BJ (cell line): ENCODE measurements at regions not wholly inside any gene's neighbourhood (a gene's known extent, or its start where the extent isn't known, plus 50 kb on each side); places are given as distances from the start of the nearest gene placed in this dataset.

ENCODE experiments used
- CTCF ChIA-PET: fragments of 350-600 bp; formaldehyde crosslinking; extraction: SDS; loops from one replicate; lab custom pipeline; 2021; ENCODE audit warnings: antibody characterized with exemption, inconsistent platforms; lab: Yijun Ruan, JAX
- POLR2A ChIA-PET: fragments of 300-600 bp; sonication (Branson Sonifier 250); formaldehyde crosslinking; extraction: SDS; loops from one replicate; lab custom pipeline; 2021; ENCODE audit warnings: antibody characterized with exemption; lab: Charles Lee
- DNase-seq: peaks from one replicate; pipeline ENCODE4 v3.0.0-alpha.2; 2011; ENCODE audit warnings: low read depth
- H3K27me3 ChIP-seq: 2 replicates; pipeline ENCODE4 v1.6.0; 2011; ENCODE audit warnings: low read length; ENCODE audit not compliant: control insufficient read depth, insufficient read depth
- H3K36me3 ChIP-seq: 2 replicates; pipeline ENCODE4 v1.5.1; 2011; ENCODE audit warnings: low read length; ENCODE audit not compliant: control insufficient read depth, insufficient read depth
- H3K4me3 ChIP-seq: 2 replicates; pipeline ENCODE4 v1.5.1; 2011; ENCODE audit warnings: low read depth, mild to moderate bottlenecking, control low read depth, low read length
- CTCF ChIP-seq: IDR thresholded peaks from 2 replicates; pipeline ENCODE4 v1.5.1; 2011; ENCODE audit warnings: low read depth, mild to moderate bottlenecking, control low read depth, inconsistent platforms, low read length, moderate library complexity; ENCODE audit not compliant: insufficient read depth

GRCh38 chr1:102580806-102581205 lies 527.5 kb downstream of the COL11A1 start:
- ChIA-PET CTCF (interaction anchor here (0.9 to 1.4 kb wide), 3 partner anchors 12 to 96 kb away, joined by 3 to 4 read pairs (median 4); no protein-coding TSS in a partner anchor), POLR2A (no interaction called here)
- Histone ChIP-seq H3K4me3 (no peak overlapping the region), H3K36me3 (no peaks in the 10 kb centered on the region), H3K27me3 (no peaks in the 10 kb centered on the region)
- no peak for TF ChIP-seq CTCF
- no peak for DNase-seq

GRCh38 chr1:102578804-102579203 lies 529.5 kb downstream of the COL11A1 start:
- Histone ChIP-seq H3K4me3 (no peak overlapping the region), H3K27me3 (no peaks in the 10 kb centered on the region), H3K36me3 (no peaks in the 10 kb centered on the region)
- DNase-seq = no peak
- ChIA-PET CTCF (no interaction called here), POLR2A (no interaction called here)
- TF ChIP-seq CTCF = no peak

DNA sequence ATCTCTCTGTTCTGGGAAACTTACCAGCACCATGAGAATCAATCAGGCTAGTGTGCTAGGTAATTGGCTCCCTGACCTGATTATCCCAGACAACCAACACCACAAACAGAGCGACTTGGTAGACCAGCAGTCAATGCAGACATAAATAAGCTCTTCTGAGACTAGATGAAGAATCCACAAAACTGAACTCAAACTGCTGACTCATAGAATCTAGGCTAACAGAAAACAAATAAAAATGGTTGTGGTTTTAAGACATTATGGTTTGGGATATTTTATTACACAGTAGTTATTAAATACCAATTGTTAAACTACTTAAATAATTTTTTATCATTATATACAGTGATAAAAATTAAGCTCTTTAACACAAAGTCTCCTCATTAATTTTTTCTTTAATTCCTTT lies 535.7 kb downstream of the COL11A1 start:
- no peak for DNase-seq
- ChIA-PET CTCF (interaction anchor here (0.6 kb wide), 1 partner anchor 474 kb away, joined by 3 read pairs; no protein-coding TSS in a partner anchor), POLR2A (no interaction called here)

GRCh38 chr1:102566182-102566581 lies 542.1 kb downstream of the COL11A1 start:
- CTCF ChIA-PET = interaction anchor here (0.7 to 1.3 kb wide), 3 partner anchors 11 to 15 kb away, joined by 3 read pairs; no protein-coding TSS in a partner anchor
- Histone ChIP-seq H3K4me3 (no peak overlapping the region), H3K27me3 (0 out of 2 replicates have a peak, but pooled peaks cover 1% of the 10 kb centered on the region), H3K36me3 (no peaks in the 10 kb centered on the region)
- TF ChIP-seq CTCF = no peak
- DNase-seq = no peak
- POLR2A ChIA-PET = no interaction called here

More for the DNA sequence above, 535.7 kb downstream of the COL11A1 start:
- no peak for TF ChIP-seq CTCF
- Histone ChIP-seq H3K4me3 (no peak overlapping the region), H3K27me3 (0 out of 2 replicates have a peak, but pooled peaks cover 1% of the 10 kb centered on the region), H3K36me3 (no peaks in the 10 kb centered on the region)

DNA sequence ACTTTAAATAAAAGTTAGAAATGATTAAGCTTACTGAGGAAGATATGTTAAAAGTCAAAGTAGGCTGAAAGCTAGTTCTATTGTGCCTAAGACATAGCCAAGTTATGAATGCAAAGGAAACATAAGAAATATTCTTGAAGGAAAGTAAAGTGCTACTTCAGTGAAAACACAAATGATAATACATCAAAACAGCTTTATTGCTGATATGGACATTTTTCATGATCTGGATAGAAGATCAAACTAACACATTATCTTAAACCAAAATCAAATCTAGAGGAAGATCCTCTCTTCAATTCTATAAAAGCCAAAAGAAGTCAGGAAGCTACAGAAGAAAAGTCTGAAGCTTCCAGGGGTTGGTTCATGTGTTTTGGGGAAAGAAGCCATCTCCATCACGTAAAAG lies 545.9 kb downstream of the COL11A1 start:
- Histone ChIP-seq H3K27me3 (no peaks in the 10 kb centered on the region), H3K4me3 (no peak overlapping the region), H3K36me3 (no peaks in the 10 kb centered on the region)
- ChIA-PET POLR2A (no interaction called here), CTCF (no interaction called here)
- no peak for DNase-seq
- no peak for TF ChIP-seq CTCF
